ENCODE measurements at regions not wholly inside any gene's neighbourhood (a gene's known extent, or its start where the extent isn't known, plus 50 kb on each side); places are given as distances from the start of the nearest gene placed in this dataset.

- no peak overlapping the region for H2AFZ ChIP-seq (ENCODE audit: low read depth)
- H3F3A ChIP-seq (replicated peaks; ENCODE audit: insufficient read depth): no peaks in the 10 kb centered on the region
- no peaks in the 10 kb centered on the region for H3K36me3 ChIP-seq (replicated peaks in 1 of 2; ENCODE audit: control insufficient read depth in 1 of 2, insufficient read depth in 2 of 2, low read length in 1 of 2)
- CTCF ChIA-PET: interaction anchor here (1.0 kb wide), 1 partner anchor 229 kb away, joined by 3 read pairs; no protein-coding TSS in a partner anchor
- no peaks in the 10 kb centered on the region for H3K27me3 ChIP-seq (ENCODE audit: insufficient read depth)
- 77% methylated on average over 8 of the region's 8 CpGs for WGBS (ENCODE audit: low lambda C conversion rate)
- no peaks in the 10 kb centered on the region for H3K9me3 ChIP-seq
- TF ChIP-seq TAF1 (IDR thresholded peaks at IDR 0.05; ENCODE audit: borderline replicate concordance, low read depth, low read length): no peak
- no peak for TF ChIP-seq CHD2 (IDR thresholded peaks at IDR 0.05; ENCODE audit: low read length, partially characterized antibody)
- no peak for TF ChIP-seq SIN3A (IDR thresholded peaks at IDR 0.05; ENCODE audit: borderline replicate concordance, low read depth, low read length)
- no peak for TF ChIP-seq GATA2 (CRISPR knock-in tag; IDR thresholded peaks at IDR 0.05)
- TF ChIP-seq RXRA (IDR thresholded peaks at IDR 0.05; ENCODE audit: borderline replicate concordance, low read depth): no peak
- TF ChIP-seq PBX3 (IDR thresholded peaks at IDR 0.05): no peak
- no peak for TF ChIP-seq FOSL2 (IDR thresholded peaks at IDR 0.05; ENCODE audit: borderline replicate concordance, low read depth)
- TF ChIP-seq, protein P1, sequence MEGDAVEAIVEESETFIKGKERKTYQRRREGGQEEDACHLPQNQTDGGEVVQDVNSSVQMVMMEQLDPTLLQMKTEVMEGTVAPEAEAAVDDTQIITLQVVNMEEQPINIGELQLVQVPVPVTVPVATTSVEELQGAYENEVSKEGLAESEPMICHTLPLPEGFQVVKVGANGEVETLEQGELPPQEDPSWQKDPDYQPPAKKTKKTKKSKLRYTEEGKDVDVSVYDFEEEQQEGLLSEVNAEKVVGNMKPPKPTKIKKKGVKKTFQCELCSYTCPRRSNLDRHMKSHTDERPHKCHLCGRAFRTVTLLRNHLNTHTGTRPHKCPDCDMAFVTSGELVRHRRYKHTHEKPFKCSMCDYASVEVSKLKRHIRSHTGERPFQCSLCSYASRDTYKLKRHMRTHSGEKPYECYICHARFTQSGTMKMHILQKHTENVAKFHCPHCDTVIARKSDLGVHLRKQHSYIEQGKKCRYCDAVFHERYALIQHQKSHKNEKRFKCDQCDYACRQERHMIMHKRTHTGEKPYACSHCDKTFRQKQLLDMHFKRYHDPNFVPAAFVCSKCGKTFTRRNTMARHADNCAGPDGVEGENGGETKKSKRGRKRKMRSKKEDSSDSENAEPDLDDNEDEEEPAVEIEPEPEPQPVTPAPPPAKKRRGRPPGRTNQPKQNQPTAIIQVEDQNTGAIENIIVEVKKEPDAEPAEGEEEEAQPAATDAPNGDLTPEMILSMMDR (IDR thresholded peaks at IDR 0.05): no peak
- TF ChIP-seq EP300 (IDR thresholded peaks at IDR 0.05; ENCODE audit: borderline replicate concordance in 1 of 2, low read depth in 1 of 2, low read length in 1 of 2): no peak
- no peak for TF ChIP-seq NFIC (IDR thresholded peaks at IDR 0.05; ENCODE audit: borderline replicate concordance)
- no peak for TF ChIP-seq RCOR1 (IDR thresholded peaks at IDR 0.05; ENCODE audit: low read length)
- TF ChIP-seq TCF12 (IDR thresholded peaks at IDR 0.05): no peak
- TF ChIP-seq POLR2AphosphoS5 (IDR thresholded peaks at IDR 0.05; ENCODE audit: low read depth, low read length): no peak
- TF ChIP-seq REST (IDR thresholded peaks at IDR 0.05; ENCODE audit: low read depth, low read length): no peak
- no peak for TF ChIP-seq MEF2A (IDR thresholded peaks at IDR 0.05; ENCODE audit: borderline replicate concordance, low read depth)
- no peak for TF ChIP-seq MXI1 (IDR thresholded peaks at IDR 0.05; ENCODE audit: low read depth, low read length)
- no peak for TF ChIP-seq JUND (IDR thresholded peaks at IDR 0.05)
- TF ChIP-seq FOXM1 (IDR thresholded peaks at IDR 0.05; ENCODE audit: low read depth): no peak
- no peak for DNase-seq
- no peaks in the 10 kb centered on the region for H4K20me1 ChIP-seq (ENCODE audit: insufficient read depth)
- H3K9ac ChIP-seq: no peak overlapping the region
- H3K79me2 ChIP-seq (ENCODE audit: insufficient read depth): no peaks in the 10 kb centered on the region
- no peak overlapping the region for H3K4me2 ChIP-seq
- no peaks in the 10 kb centered on the region for H3K4me1 ChIP-seq (ENCODE audit: control insufficient read depth in 1 of 2, insufficient read depth in 2 of 2, low read depth in 1 of 2, low read length in 1 of 2)
- POLR2A ChIA-PET: no interaction called here
- no peaks in the 10 kb centered on the region for H3K9me2 ChIP-seq
- H3K27ac ChIP-seq (ENCODE audit: low read depth in 2 of 2, low read length in 1 of 2): no peak overlapping the region
- H3K4me3 ChIP-seq (ENCODE audit: low read depth in 2 of 2, low read length in 1 of 2): no peak overlapping the region
These were observed 166.6 kb downstream of the PMAIP1 start for GRCh38 chr18:60066219-60066975.
